ENCODE measurements at regions not wholly inside any gene's neighbourhood (a gene's known extent, or its start where the extent isn't known, plus 50 kb on each side); places are given as distances from the start of the nearest gene placed in this dataset.
A peak's percentile ranks its signal among the peaks of the same experiment; 100 is the strongest.

DNA sequence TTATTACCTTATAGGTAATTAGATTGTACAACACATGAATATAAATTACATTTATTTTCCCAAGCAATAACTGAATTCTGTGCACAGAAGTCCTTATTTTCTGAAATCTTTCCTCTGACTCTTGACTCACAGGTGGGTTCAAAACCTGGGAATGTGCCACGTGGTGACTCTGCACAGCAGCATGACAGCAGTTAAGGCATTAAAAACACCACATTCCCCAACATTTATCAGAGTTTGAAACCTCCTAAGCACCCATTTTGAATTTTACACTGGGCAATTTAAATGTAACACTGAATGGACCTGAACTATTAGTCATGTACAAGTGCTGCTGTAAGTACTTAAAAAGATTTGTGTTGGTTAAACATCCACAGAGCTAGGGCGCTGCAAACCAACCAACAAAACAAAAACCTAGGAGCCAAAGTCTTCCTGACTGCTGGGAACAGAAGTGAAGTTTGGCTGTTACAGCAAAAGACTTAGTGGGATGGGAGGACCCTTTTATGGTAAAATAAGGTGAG, 480.6 kb upstream of the CXADR start:
- in situ Hi-C loops (cut with HindIII; ENCODE audit: low pct_unique_long_range_greater_than_20kb, low sequenced_read_pairs): no loop called here
- DNase-seq (ENCODE audit: low read depth in 1 of 2, low spot score in 1 of 2): no peak
- no peak for TF ChIP-seq JUND (IDR thresholded peaks at IDR 0.05; ENCODE audit: low read depth)

DNA sequence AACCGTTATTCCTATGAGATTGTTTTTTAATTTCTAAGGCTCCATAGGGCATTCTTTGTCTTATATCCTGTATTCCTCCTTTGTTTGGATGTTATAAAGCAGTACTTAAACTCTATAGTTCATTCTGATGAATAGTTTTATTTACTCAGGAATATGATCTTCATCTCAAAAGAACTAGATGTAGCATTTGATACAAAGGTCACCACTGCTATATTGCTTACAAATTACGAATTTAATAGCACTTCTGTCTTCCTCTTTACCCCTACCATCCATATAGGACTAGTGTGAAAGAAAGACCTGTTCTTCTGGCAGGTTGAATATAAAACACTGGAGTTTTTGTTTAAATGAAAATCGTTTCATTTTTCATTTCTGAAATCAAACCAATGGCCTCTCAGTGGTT, 468.1 kb upstream of the CXADR start:
- no peak for TF ChIP-seq JUND (IDR thresholded peaks at IDR 0.05; ENCODE audit: low read depth)
- in situ Hi-C loops (cut with HindIII; ENCODE audit: low pct_unique_long_range_greater_than_20kb, low sequenced_read_pairs): no loop called here
- no peak for DNase-seq (ENCODE audit: low read depth in 1 of 2, low spot score in 1 of 2)

DNA sequence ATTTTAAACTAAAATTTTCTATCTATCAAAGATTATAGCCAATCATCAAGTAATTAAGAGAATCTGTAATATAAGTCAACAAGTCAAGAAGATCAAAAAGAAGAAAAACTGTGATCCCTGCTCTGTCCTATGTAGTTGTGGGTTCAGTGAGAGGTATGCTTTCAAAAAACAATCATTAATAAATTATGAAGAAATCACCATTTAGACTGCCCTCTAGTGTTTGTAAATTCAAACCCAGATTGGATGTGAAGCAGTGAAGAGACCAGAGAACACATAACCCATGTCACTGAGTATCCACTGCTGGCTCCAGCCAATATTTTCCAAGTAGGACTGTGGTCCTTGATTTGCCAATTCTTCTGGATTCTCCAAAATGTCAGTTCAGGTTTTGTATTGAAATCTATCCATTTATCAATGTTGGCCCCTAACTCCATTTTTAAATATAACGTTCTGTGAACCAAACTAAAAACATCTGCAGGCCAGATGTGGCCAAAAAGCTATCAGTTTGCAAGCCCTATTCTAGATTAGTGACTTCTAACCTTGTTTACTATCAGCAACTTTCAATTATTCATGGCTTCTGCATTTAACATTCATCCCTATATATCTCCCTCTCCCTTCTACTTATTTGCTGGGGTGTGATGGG, 467.5 kb upstream of the CXADR start:
- peak in 1 of 2 experiments; percentile 36 for DNase-seq (ENCODE audit: low read depth in 1 of 2, low spot score in 1 of 2)
- in situ Hi-C loops (cut with HindIII; ENCODE audit: low pct_unique_long_range_greater_than_20kb, low sequenced_read_pairs): no loop called here
- no peak for TF ChIP-seq JUND (IDR thresholded peaks at IDR 0.05; ENCODE audit: low read depth)

GRCh38 chr21:17048974-17049373, 463.9 kb upstream of the CXADR start:
- TF ChIP-seq JUND (IDR thresholded peaks at IDR 0.05; ENCODE audit: low read depth): no peak
- in situ Hi-C loops (cut with HindIII; ENCODE audit: low pct_unique_long_range_greater_than_20kb, low sequenced_read_pairs): no loop called here
- no peak for DNase-seq (ENCODE audit: low read depth in 1 of 2, low spot score in 1 of 2)

DNA sequence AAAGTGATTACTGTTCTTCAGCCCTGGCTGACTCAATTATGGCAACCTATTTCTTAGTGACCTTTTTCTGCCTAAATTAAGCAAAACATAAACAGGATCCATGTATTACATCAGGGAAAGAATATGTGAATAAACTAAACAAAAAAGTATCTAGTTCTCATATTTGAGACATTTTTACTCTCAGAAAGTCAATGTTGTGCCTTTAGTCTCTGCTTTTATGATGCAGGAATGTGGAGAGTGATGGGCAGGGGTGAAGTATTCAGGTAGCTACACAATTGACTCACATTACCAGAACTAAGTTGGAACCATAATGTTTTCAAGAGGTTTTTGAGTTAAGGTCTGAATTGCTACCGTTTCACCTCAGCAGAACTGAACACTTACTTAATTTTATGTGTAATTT, 462.7 kb upstream of the CXADR start:
- no peak for DNase-seq (ENCODE audit: low read depth in 1 of 2, low spot score in 1 of 2)
- in situ Hi-C loops (cut with HindIII; ENCODE audit: low pct_unique_long_range_greater_than_20kb, low sequenced_read_pairs): no loop called here
- TF ChIP-seq JUND (IDR thresholded peaks at IDR 0.05; ENCODE audit: low read depth): no peak

GRCh38 chr21:17050646-17051045, 462.2 kb upstream of the CXADR start:
- TF ChIP-seq JUND (IDR thresholded peaks at IDR 0.05; ENCODE audit: low read depth): no peak
- in situ Hi-C loops (cut with HindIII; ENCODE audit: low pct_unique_long_range_greater_than_20kb, low sequenced_read_pairs): no loop called here
- no peak for DNase-seq (ENCODE audit: low read depth in 1 of 2, low spot score in 1 of 2)

DNA sequence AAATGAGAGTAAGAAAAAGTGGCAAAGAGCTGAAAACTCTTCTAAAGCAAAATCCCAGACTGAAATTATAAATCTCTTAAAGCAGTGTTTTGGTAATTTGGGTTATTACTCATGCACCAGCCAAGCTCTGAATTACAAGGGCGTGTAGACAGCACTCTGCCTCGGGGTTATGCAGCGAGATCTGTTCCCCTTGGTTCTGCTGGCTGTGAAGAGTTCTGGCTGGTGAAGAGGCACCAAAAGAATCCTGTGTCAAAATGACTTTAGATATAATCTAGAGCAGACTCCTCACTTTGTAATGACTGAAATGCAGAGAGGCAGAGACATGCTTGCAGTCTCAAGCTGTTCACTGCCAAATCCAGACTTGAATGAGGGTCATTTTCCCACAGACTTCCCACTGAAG, 461.8 kb upstream of the CXADR start:
- in situ Hi-C loops (cut with HindIII; ENCODE audit: low pct_unique_long_range_greater_than_20kb, low sequenced_read_pairs): no loop called here
- peak; percentile 4 to 47 for DNase-seq (ENCODE audit: low read depth in 1 of 2, low spot score in 1 of 2)
- TF ChIP-seq JUND (IDR thresholded peaks at IDR 0.05; ENCODE audit: low read depth): no peak

- peak in 1 of 2 experiments; percentile 7 for DNase-seq (ENCODE audit: low read depth in 1 of 2, low spot score in 1 of 2)
- in situ Hi-C loops (cut with HindIII; ENCODE audit: low pct_unique_long_range_greater_than_20kb, low sequenced_read_pairs): no loop called here
- TF ChIP-seq JUND (IDR thresholded peaks at IDR 0.05; ENCODE audit: low read depth): no peak
These were observed 459.5 kb upstream of the CXADR start for GRCh38 chr21:17053321-17053720.

DNA sequence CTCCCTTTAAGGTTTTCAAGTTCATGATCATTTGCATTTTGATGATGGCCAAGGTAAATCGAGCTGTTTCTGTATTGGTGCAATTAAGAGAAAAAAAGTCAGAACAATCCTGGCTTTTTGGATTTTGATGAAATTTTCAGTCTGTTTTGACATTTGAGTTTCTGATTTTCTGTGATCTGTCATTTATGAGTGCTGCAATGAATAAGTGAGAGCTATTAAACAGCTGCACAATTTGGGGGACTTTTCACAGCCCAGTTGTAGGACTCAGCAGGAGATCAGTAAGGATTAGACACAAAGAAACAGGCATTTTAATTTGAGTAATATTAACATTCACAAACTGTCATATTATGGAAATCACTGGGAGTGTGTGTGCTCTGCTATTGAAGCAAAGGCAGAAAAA, 452.9 kb upstream of the CXADR start:
- DNase-seq (ENCODE audit: low read depth in 1 of 2, low spot score in 1 of 2): no peak
- in situ Hi-C loops (cut with HindIII; ENCODE audit: low pct_unique_long_range_greater_than_20kb, low sequenced_read_pairs): no loop called here
- TF ChIP-seq JUND (IDR thresholded peaks at IDR 0.05; ENCODE audit: low read depth): no peak

DNA sequence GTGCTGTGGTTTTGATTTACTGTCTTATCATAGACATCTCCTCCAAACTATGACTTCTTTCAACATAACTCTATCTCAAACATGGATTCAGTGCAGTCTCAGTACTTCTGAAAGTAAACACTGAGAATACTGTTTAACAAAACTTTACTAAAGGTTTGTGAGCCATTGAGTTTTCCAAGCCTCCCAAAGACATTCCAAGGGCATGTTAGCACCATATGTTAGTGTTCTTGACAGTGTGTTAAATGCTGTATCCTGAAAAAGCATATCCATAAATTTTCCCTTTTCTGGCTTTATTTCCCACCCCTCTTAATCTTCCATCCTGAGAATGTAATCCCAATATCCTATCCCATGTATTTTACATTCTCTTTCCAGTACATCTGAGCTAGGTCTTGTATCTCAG, 446.8 kb upstream of the CXADR start:
- no peak for TF ChIP-seq JUND (IDR thresholded peaks at IDR 0.05; ENCODE audit: low read depth)
- in situ Hi-C loops (cut with HindIII; ENCODE audit: low pct_unique_long_range_greater_than_20kb, low sequenced_read_pairs): no loop called here

DNA sequence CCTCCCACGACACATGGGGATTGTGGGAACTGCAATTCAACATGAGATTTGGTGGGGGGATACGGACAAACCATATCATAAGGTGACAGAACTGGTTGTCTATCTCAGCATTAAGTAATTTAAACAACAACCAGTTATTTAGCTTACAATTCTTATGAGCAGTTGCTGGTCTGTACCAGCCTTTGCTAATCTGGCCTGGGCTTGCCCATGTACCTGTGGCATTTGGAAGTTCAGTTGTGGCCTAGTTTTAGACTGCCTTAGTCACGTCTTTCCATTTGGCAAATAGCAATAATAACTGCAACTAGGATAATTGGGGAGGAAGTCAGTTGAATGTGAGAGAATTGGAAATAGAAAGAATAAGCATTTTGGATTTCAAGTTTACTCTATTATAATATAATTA, 441.8 kb upstream of the CXADR start:
- no peak for DNase-seq (ENCODE audit: low read depth in 1 of 2, low spot score in 1 of 2)
- in situ Hi-C loops (cut with HindIII; ENCODE audit: low pct_unique_long_range_greater_than_20kb, low sequenced_read_pairs): no loop called here
- TF ChIP-seq JUND (IDR thresholded peaks at IDR 0.05; ENCODE audit: low read depth): no peak

More for the DNA sequence above, 446.8 kb upstream of the CXADR start:
- DNase-seq (ENCODE audit: low read depth in 1 of 2, low spot score in 1 of 2): no peak

- in situ Hi-C loops (cut with HindIII; ENCODE audit: low pct_unique_long_range_greater_than_20kb, low sequenced_read_pairs): no loop called here
- no peak for DNase-seq (ENCODE audit: low read depth in 1 of 2, low spot score in 1 of 2)
- no peak for TF ChIP-seq JUND (IDR thresholded peaks at IDR 0.05; ENCODE audit: low read depth)
These were observed 431.6 kb upstream of the CXADR start for GRCh38 chr21:17081193-17081592.

- no peak for DNase-seq (ENCODE audit: low read depth in 1 of 2, low spot score in 1 of 2)
- in situ Hi-C loops (cut with HindIII; ENCODE audit: low pct_unique_long_range_greater_than_20kb, low sequenced_read_pairs): no loop called here
- TF ChIP-seq JUND (IDR thresholded peaks at IDR 0.05; ENCODE audit: low read depth): no peak
These were observed 429.9 kb upstream of the CXADR start for GRCh38 chr21:17082843-17083483.
